Activated T-cell treated with anti-CD3 and anti-CD28 coated beads for 1 hour (primary cell): ENCODE measurements at regions not wholly inside any gene's neighbourhood (a gene's known extent, or its start where the extent isn't known, plus 50 kb on each side); places are given as distances from the start of the nearest gene placed in this dataset.
"Not testable (repeated sequence)": the region's sequence is repeated elsewhere in the genome, so short reads cannot be mapped to it uniquely, and the experiment has no call there.

Source experiments
- DNase-seq: peaks from one replicate; pipeline ENCODE4 v3.0.0-alpha.2; 2020; ENCODE audit warnings: low read depth

- DNase-seq, result no peak
Observed at GRCh38 chr6:144922120-144922722, 637.1 kb downstream of the UTRN start.

DNA sequence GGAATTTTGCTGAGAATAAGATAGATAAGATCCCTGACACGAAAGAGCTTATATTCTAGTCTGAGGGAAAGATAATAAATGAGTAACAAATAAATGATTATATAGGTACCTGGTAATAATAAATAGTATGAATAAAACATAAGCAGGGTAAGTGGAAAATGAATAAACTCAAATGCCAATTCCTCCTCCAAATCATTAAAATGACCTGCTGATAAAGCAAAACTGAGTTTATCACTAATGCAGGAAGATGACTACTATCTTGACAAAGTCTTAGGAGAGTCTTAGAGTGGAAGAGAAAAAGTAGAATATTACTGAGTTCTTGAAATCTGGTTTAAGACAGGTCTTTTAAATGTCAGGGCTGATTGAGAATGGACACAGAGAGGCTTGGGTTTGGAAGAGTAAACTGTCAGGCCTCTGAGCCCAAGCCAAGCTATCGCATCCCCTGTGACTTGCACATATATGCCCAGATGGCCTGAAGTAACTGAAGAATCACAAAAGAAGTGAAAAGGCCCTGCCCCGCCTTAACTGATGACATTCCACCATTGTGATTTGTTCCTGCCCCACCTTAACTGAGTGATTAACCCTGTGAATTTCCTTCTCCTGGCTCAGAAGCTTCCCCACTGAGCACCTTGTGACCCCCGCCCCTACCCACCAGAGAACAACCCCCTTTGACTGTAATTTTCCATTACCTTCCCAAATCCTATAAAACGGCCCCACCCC is 637.8 kb downstream of the UTRN start:
- not testable (repeated sequence) for DNase-seq

DNA sequence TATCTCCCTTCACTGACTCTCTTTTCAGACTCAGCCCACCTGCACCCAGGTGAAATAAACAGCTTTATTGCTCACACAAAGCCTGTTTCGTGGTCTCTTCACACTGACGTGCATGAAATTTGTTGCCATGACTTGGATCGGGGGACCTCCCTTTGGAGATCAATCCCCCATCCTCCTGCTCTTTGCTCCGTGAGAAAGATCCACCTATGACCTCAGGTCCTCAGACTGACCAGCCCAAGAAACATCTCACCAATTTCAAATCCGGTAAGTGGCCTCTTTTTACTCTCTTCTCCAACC is 638.3 kb downstream of the UTRN start:
- DNase-seq, result not testable (repeated sequence)

- no peak for DNase-seq
Observed at GRCh38 chr6:144928847-144929246, 643.7 kb downstream of the UTRN start.

GRCh38 chr6:144929262-144929661 is 644.1 kb downstream of the UTRN start:
- DNase-seq, result no peak

DNA sequence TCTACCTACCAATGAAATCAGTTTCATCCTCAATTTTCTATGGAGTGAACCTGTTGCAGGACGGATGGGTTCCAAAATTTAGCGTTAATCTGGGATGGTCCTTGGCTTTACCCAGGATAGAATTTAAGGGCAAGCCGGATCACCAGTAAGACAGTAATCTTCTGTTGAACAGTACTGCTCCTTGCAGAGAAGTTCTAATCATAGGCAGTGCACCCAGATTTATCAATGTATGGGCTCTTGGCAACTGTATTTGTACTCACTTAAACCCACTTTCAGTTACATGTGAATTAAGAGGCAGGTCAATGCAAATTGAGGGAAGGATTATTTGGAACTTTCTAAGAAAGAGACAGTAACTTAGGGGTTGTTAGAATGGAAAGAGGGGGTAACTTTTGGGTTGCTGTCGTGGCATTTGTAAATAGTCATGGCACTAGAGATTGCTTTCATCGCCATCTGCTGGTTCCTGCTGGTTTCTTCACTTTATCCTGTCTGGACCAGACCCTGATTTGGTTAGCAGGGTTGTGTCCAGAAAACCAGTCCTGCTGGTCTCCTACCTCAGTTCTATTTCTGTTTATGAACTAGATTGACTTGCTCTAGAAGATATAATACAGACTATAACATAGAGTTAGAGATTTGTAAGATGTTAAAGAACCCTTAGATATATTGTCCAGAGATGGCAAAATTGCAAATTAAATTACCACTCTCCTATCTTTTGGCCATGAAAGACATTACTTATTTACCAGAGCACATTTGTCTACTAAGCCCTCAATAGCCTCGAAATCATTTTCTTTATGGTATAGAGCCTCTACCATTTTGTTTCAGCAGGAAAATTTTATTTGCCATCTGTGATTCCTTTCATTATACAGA is 646.3 kb downstream of the UTRN start:
- DNase-seq, result peak; percentile 6

DNA sequence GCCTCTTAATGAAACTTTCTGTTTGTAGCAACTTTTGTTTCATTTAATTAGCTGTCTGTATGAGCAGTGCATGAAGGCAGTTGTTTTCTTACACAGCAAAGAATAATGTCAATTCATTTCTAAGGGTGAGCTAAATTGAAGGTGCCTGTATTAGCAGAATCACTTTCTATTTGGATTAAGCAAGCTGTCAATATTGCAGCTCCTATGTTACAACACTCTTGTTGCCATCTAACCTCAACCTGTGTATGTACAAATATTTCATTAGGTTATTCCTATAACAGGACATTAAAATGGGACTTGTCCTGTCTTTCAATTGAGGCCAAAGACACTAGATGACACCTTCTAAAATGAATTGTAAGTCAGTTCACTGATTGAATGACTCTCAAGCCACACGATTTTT is 647.5 kb downstream of the UTRN start:
- no peak for DNase-seq

DNA sequence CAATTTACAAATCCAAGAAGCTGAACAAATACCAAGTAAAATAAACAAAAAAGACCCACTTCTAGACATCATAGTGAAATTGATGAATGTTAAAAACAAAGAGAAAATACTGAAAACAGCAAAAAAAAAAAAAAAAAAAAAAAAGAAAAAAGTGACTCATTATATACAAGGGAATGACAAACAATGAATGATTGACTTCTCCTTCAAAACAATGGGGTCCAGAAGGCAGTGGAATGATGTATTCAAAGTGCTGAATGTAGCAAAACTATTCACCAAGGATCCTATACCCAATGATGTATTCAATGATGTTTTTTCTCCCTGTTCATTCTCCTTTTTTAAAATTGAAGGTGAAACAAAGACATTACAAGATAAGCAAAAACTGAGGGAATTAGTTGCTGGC is 650.0 kb downstream of the UTRN start:
- DNase-seq, result no peak

DNA sequence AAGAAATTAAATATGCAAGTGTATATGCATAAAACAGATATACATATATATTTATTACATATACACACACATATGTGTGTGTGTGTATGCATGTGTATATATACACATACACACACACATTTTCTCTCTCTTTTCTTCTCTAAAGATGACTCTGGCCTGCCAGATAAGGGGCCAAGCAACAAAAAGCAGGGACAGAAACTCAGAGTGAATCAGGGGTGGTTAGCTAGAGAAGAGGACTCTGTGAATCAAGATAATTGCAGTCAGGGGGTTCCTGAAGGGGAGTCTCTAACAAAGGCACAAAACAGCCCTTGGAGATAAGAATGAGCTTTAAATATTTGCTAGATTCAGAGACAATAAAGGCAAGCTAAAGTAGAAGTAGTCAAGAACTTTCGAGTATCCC is 650.5 kb downstream of the UTRN start:
- no peak for DNase-seq

DNA sequence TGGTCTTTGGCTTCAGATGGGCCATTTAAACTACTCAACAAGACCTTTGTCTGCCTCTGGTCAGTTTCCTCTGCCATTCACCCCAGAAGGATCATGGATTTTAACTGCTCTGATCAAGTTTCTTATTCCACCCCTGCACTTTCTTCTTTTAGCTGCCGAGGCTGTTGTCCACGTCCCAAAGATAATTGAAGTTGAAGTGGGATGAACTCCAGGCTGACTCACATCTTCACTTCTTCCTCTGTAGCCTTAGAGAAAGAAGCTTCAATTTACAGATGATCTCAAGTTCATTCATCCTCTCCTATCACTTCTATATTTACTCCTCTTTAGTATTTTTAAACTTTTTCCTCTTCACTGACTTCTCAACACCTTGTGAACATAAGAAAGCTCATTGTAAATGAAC is 651.6 kb downstream of the UTRN start:
- no peak for DNase-seq

DNA sequence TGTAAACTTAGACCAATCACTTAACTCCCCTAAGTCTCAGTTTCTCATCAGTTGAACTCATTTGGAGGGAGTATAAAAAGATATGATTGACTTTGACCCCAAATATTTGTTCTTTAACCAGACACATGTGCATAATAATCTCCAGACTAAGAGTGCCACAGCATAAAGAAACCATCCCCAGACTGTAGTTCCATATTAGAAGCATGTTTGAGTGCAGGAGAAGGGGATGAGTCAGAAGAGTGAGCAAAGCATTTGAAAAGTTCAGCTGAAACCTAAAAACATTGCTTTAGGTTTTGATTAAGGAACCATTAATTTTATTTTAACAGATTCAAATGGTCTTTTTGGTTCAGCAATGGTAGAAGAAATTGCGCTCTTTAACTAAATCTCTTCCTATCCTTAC is 654.8 kb downstream of the UTRN start:
- DNase-seq, result no peak

- no peak for DNase-seq
Observed at GRCh38 chr6:144944106-144944505, 659.0 kb downstream of the UTRN start.

DNA sequence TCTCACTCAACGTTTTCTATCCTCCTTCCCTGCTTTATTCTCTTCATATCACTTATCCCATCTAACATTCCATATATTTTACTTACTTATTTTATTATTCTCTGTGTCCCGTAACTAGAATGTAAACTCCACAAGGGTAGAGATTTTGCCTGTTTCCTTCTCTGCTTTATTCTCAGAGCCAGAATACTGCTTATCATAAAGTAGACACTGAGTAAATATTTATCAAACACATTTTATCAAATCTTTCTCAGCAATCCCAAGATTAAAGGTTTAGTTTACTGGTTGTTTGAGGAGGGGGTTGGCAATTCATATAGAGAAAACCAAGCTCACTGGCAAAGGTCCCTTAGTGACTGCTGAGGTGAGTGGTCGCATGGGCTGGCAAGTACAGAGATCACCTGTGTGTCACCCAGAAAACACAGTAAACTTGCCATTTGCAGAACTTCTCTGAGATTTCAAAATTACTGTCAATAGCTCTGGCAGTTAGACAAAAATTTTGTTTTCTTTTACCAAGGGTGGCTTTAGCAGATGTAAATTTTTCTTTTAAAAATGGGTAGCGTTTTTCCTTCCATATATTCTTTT is 662.4 kb downstream of the UTRN start:
- no peak for DNase-seq

GRCh38 chr6:144951730-144952437 is 666.7 kb downstream of the UTRN start:
- DNase-seq, result no peak

DNA sequence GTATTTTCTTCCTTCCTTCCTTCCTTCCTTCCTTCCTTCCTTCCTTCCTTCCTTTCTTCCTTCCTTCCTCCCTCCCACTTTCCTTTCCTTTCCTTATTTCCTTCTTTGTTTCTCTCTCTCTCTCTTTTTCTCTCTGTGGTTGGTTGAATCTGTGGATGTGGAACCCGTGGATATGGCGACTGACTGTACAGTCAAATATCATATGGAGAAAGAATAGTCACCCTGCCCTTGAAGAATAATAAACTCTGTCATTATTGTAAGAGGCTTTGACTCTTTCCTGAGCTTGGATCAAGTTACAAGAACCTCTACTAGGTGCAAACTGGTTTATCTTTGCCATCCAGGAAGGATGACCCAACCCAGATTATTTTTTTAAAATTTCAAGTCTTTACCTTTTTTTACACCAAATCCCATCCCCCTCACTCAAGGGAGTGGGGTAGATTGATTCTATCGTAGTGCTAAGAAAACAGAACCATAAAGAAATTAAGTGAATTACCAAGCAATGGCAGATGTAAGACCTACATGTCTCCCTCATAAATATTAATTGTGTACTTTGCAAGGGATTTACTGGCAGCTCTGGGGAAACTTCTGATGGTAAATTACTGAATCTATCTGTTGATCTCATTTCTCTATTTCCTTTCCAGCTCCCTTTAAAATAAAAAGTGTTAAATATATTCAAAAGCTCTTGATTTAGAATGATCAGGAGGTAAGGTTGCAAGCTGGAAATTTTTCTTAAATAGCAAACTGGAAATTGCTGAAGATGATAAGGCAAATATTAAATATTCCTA is 667.5 kb downstream of the UTRN start:
- DNase-seq, result no peak

GRCh38 chr6:144953552-144954240 is 668.6 kb downstream of the UTRN start:
- DNase-seq, result no peak

- DNase-seq, result no peak
Observed at GRCh38 chr6:144954241-144954556, 669.1 kb downstream of the UTRN start.

- DNase-seq, result no peak
Observed at GRCh38 chr6:144955392-144955791, 670.3 kb downstream of the UTRN start.

- DNase-seq, result no peak
Observed at GRCh38 chr6:144955859-144956258, 670.7 kb downstream of the UTRN start.

DNA sequence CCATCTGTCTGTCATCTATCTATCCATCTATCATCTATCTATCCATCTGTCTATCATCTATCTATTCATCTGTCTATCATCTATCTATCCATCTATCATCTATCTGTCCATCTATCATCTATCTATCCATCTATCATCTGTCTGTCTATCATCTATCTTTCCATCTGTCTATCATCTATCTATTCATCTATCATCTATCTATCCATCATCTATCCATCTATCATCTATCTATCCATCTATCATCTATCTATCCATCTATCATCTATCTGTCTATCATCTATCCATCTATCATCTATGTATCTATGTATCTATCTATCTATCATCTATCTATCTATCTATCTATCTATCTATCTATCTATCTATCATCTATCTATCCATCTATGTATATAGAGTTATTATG is 671.6 kb downstream of the UTRN start:
- not testable (repeated sequence) for DNase-seq
